Thyroid gland (tissue), 4 donors: ENCODE measurements at regions not wholly inside any gene's neighbourhood (a gene's known extent, or its start where the extent isn't known, plus 50 kb on each side); places are given as distances from the start of the nearest gene placed in this dataset.

Source experiments
- CTCF ChIP-seq, 6 experiments: fragments of 200-600 bp in 3 of 6; fragments of 450-650 bp in 3 of 6; sonication (generic) in 3 of 6; IDR thresholded peaks; one replicate each; pipeline ENCODE4 v1.5.1; 2016 to 2019; ENCODE audit warnings: antibody characterized with exemption in 6 of 6, mild to moderate bottlenecking in 2 of 6, inconsistent platforms in 1 of 6, moderate library complexity in 1 of 6
- POLR2A ChIP-seq, 2 donors: fragments of 450-650 bp; IDR thresholded peaks; one replicate each; pipeline ENCODE4 v1.6.1; 2017; ENCODE audit warnings: antibody characterized with exemption in 2 of 2, mild to moderate bottlenecking in 2 of 2, moderate library complexity in 1 of 2

- TF ChIP-seq POLR2A (IDR thresholded peaks at IDR 0.05) (no peak), CTCF (IDR thresholded peaks at IDR 0.05) (no peak)
Observed at GRCh38 chr2:239809391-239809790, 215.8 kb downstream of the NDUFA10 start.
